ENCODE measurements at regions not wholly inside any gene's neighbourhood (a gene's known extent, or its start where the extent isn't known, plus 50 kb on each side); places are given as distances from the start of the nearest gene placed in this dataset.

GRCh38 chr1:193558491-193559028, 372.1 kb upstream of the B3GALT2 start:
- TF ChIP-seq CTCF (conservative IDR thresholded peaks at IDR 0.05; ENCODE audit: low read length), result no peak
- no peak for TF ChIP-seq EZH2phosphoT487 (IDR thresholded peaks at IDR 0.05; ENCODE audit: borderline replicate concordance, low read depth, low read length)
